SK-N-MC (cell line): ENCODE measurements at regions not wholly inside any gene's neighbourhood (a gene's known extent, or its start where the extent isn't known, plus 50 kb on each side); places are given as distances from the start of the nearest gene placed in this dataset.

ENCODE experiments used
- EZH2 ChIP-seq: fragments of 200-600 bp; sonication (generic); IDR thresholded peaks from one replicate; pipeline ENCODE4 v1.6.1; 2017; ENCODE audit warnings: antibody characterized with exemption
- POLR2AphosphoS5 ChIP-seq: IDR thresholded peaks from 2 replicates; pipeline ENCODE4 v1.6.1; 2012; ENCODE audit warnings: mild to moderate bottlenecking, low read depth, low read length, borderline replicate concordance

DNA sequence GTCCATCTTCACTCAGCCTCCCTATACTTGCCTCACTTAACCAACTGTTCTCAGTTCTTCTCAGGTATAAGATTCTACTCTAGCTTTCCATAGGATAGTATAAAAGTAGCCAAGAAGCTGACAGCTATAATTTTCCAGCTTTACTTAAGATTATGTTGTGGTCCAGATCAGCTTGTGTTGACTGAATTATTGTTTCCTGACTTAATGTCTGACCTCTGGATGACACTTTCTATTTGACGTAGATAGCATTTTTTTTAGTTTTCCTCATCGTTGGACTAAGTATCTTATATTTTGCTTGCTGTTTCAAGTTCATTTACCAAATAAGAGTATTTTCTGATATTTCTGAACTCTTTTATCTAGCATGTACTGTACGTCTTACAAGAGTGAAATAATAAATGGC is 1272.5 kb upstream of the CDH2 start:
- TF ChIP-seq POLR2AphosphoS5 (no peak), EZH2 (no peak)
